Erythroblast (primary cell): ENCODE measurements at regions not wholly inside any gene's neighbourhood (a gene's known extent, or its start where the extent isn't known, plus 50 kb on each side); places are given as distances from the start of the nearest gene placed in this dataset.
"Not testable (repeated sequence)": the region's sequence is repeated elsewhere in the genome, so short reads cannot be mapped to it uniquely, and the experiment has no call there.

Experiments used
- GATA1 ChIP-seq: IDR thresholded peaks from 2 replicates; pipeline ENCODE4 v1.6.1; 2011; ENCODE audit warnings: low read depth, mild to moderate bottlenecking, control low read depth, low read length, moderate library complexity
- POLR2A ChIP-seq: IDR thresholded peaks from 2 replicates; pipeline ENCODE4 v1.6.1; 2011; ENCODE audit warnings: mild to moderate bottlenecking, low read length

DNA sequence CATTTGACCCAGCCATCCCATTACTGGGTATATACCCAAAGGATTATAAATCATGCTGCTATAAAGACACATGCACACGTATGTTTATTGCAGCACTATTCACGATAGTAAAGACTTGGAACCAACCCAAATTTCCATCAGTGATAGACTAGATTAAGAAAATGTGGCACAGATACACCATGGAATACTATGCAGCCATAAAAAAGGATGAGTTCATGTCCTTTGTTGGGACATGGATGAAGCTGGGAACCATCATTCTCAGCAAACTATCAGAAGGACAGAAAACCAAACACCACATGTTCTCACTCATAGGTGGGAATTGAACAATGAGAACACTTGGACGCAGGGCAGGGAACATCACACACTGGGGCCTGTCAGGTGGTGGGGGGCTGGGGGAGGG lies 153.4 kb upstream of the SPRY1 start:
- TF ChIP-seq POLR2A, GATA1: not testable (repeated sequence)
